K562 (cell line): ENCODE measurements at regions not wholly inside any gene's neighbourhood (a gene's known extent, or its start where the extent isn't known, plus 50 kb on each side); places are given as distances from the start of the nearest gene placed in this dataset.

Experiments
- ATAC-seq: fragments of 200-7000 bp; cut with Tn5 transposase; 3 replicates; pipeline ENCODE4 v1.9.1; 2020; ENCODE audit warnings: moderate library complexity
- BruUV-seq: library from RNA; stranded (reverse); fragments of 400-500 nt; replicated peaks from 2 replicates; lab custom pipeline; 2021; lab: Mats Ljungman, UMichigan
- CTCF ChIA-PET: fragments of 300-600 bp; formaldehyde crosslinking; extraction: SDS; loops from one replicate; lab custom pipeline; 2021; ENCODE audit warnings: low intra/inter-chr PET ratio; lab: Yijun Ruan, JAX
- POLR2A ChIA-PET: fragments of 300-600, 350-650 bp; sonication (Branson Sonifier 250); formaldehyde crosslinking; extraction: SDS; loops from one replicate; lab custom pipeline; 2021; ENCODE audit warnings: antibody characterized with exemption, inconsistent platforms; lab: Yijun Ruan, JAX
- DNase-seq, 4 experiments: peaks; one replicate each; pipeline versions ENCODE4 v3.0.0 to v3.0.0-alpha.2; 2011 to 2018; ENCODE audit warnings: low spot score in 3 of 4, mixed read lengths in 3 of 4; ENCODE audit errors: extremely low read depth in 1 of 4
- FAIRE-seq: peaks from 2 replicates; lab custom pipeline; 2011; peaks lifted over from hg19 to GRCh38; lab: Jason Lieb, UNC
- H2AFZ ChIP-seq: 2 replicates; pipeline ENCODE4 v1.6.0; 2011; ENCODE audit warnings: low read depth, low read length, control low read depth, inconsistent platforms
- H3K27ac ChIP-seq: fragments of 200-600 bp; 3 replicates; pipeline ENCODE4 v1.8.0; 2011; ENCODE audit warnings: low read depth, mild to moderate bottlenecking, control low read depth, inconsistent platforms, low read length, moderate library complexity, mixed read lengths; ENCODE audit errors: extremely low read depth
- H3K27me3 ChIP-seq, 2 experiments: fragments of 300-600 bp in 1 of 2; 2 replicates in 1 of 2; 3 replicates in 1 of 2; pipeline versions ENCODE4 v1.6.0 to v1.8.0; 2011; ENCODE audit warnings: inconsistent platforms in 2 of 2, low read length in 2 of 2, mild to moderate bottlenecking in 1 of 2, mixed read lengths in 1 of 2, moderate library complexity in 1 of 2; ENCODE audit not compliant: control insufficient read depth in 2 of 2, insufficient read depth in 2 of 2
- H3K36me3 ChIP-seq: fragments of 300-600 bp; 3 replicates; pipeline ENCODE4 v1.8.0; 2011; ENCODE audit warnings: mild to moderate bottlenecking, low read length, inconsistent platforms; ENCODE audit not compliant: control insufficient read depth, insufficient read depth
- H3K4me1 ChIP-seq, 2 experiments: fragments of 200-600 bp in 1 of 2; replicated peaks in 1 of 2; 2 replicates in 1 of 2; 3 replicates in 1 of 2; pipeline versions ENCODE4 v1.5.1 to v1.8.0; 2011; ENCODE audit warnings: inconsistent platforms in 2 of 2, low read length in 2 of 2, mild to moderate bottlenecking in 1 of 2, mixed read lengths in 1 of 2, moderate library complexity in 1 of 2; ENCODE audit not compliant: control insufficient read depth in 2 of 2, insufficient read depth in 2 of 2
- H3K4me2 ChIP-seq: 2 replicates; pipeline ENCODE4 v1.6.1; 2011; ENCODE audit warnings: low read length, control low read depth, inconsistent platforms, mixed read lengths; ENCODE audit not compliant: insufficient read depth
- H3K4me3 ChIP-seq: fragments of 200-600 bp; sonication (generic), shearing (Covaris generic); 2 replicates; pipeline ENCODE4 v1.5.1; 2016; ENCODE audit warnings: control low read depth, inconsistent platforms
- H3K79me2 ChIP-seq: fragments of 200-600 bp; 3 replicates; pipeline ENCODE4 v1.8.0; 2011; ENCODE audit warnings: low read length, inconsistent platforms; ENCODE audit not compliant: control insufficient read depth, insufficient read depth
- H3K9ac ChIP-seq, 2 experiments: 2 replicates each; pipeline versions ENCODE4 v1.6.0 to v1.6.1; 2011; ENCODE audit warnings: low read depth in 2 of 2, low read length in 2 of 2, control low read depth in 1 of 2, inconsistent platforms in 1 of 2, mild to moderate bottlenecking in 1 of 2, mixed read lengths in 1 of 2; ENCODE audit not compliant: insufficient read depth in 1 of 2
- H3K9me1 ChIP-seq: one replicate; pipeline ENCODE4 v1.6.0; 2011; ENCODE audit warnings: inconsistent platforms, mild to moderate bottlenecking, low read length, moderate library complexity; ENCODE audit not compliant: control insufficient read depth, insufficient read depth
- H3K9me3 ChIP-seq: replicated peaks from 2 replicates; pipeline ENCODE4 v1.5.1; 2011; ENCODE audit warnings: low read depth, low read length, inconsistent platforms; ENCODE audit not compliant: control insufficient read depth, insufficient read depth
- H4K20me1 ChIP-seq: replicated peaks from 2 replicates; pipeline ENCODE4 v1.6.1; 2011; ENCODE audit warnings: low read length, inconsistent platforms, mixed read lengths; ENCODE audit not compliant: control insufficient read depth, insufficient read depth
- CBX3 ChIP-seq, 2 experiments: IDR thresholded peaks; 1 replicate in 1 of 2; 2 replicates in 1 of 2; pipeline ENCODE4 v1.6.1; 2012; ENCODE audit warnings: inconsistent platforms in 2 of 2, low read length in 2 of 2, borderline replicate concordance in 1 of 2, control low read depth in 1 of 2
- CEBPG ChIP-seq, 3 experiments: fragments of 200-800 bp in 1 of 3; sonication (Bioruptor generic) in 1 of 3; sonication (generic) in 1 of 3; formaldehyde crosslinking in 1 of 3; IDR thresholded peaks in 2 of 3; conservative IDR thresholded peaks in 1 of 3; 2 replicates each; pipeline versions ENCODE4 v1.6.1 to v1.8.0; 2016 to 2022; ENCODE audit warnings: missing compliant biosample characterization in 2 of 3, missing genetic modification characterization in 2 of 3, mild to moderate bottlenecking in 1 of 3, missing genetic modification reagents in 1 of 3
- EZH2 ChIP-seq: IDR thresholded peaks from 2 replicates; pipeline ENCODE4 v1.6.1; 2012; ENCODE audit warnings: low read depth, mild to moderate bottlenecking, inconsistent platforms, low read length, borderline replicate concordance
- HOXB6 ChIP-seq: fragments of 250-450 bp; sonication (Bioruptor Pico); IDR thresholded peaks from 2 replicates; pipeline ENCODE4 v1.5.1; 2022; ENCODE audit warnings: mild to moderate bottlenecking, borderline replicate concordance
- IFI16 ChIP-seq: fragments of 250-450 bp; sonication (Bioruptor Pico); IDR thresholded peaks from 2 replicates; pipeline ENCODE4 v2.1.2; 2022; ENCODE audit warnings: mild to moderate bottlenecking, inconsistent platforms
- ILF3 ChIP-seq: fragments of 450-650 bp; IDR thresholded peaks from 2 replicates; pipeline ENCODE4 v1.6.1; 2018; ENCODE audit warnings: antibody characterized with exemption, mild to moderate bottlenecking, moderate library complexity, borderline replicate concordance
- KLF1 ChIP-seq: fragments of 450-650 bp; IDR thresholded peaks from 2 replicates; pipeline ENCODE4 v1.6.1; 2016; ENCODE audit warnings: missing genetic modification characterization, missing compliant biosample characterization
- MAZ ChIP-seq, 2 experiments: fragments of 450-650 bp in 1 of 2; sonication (generic) in 1 of 2; formaldehyde crosslinking; IDR thresholded peaks in 1 of 2; conservative IDR thresholded peaks in 1 of 2; 2 replicates each; pipeline versions ENCODE4 v1.4.0 to v1.5.0; 2020; ENCODE audit warnings: mild to moderate bottlenecking in 1 of 2, missing genetic modification reagents in 1 of 2
- NCOA6 ChIP-seq: fragments of 450-650 bp; IDR thresholded peaks from 2 replicates; pipeline ENCODE4 v1.6.1; 2017; ENCODE audit warnings: mild to moderate bottlenecking
- PCBP2 ChIP-seq: fragments of 200-400 bp; formaldehyde crosslinking; IDR thresholded peaks from 2 replicates; pipeline ENCODE4 v1.6.1; 2018; ENCODE audit warnings: low read length, low read depth, mild to moderate bottlenecking, moderate library complexity; ENCODE audit not compliant: poor library complexity, severe bottlenecking
- POLR2G ChIP-seq: fragments of 200-400 bp; formaldehyde crosslinking; IDR thresholded peaks from 2 replicates; pipeline ENCODE4 v1.6.1; 2017; ENCODE audit warnings: low read depth, mild to moderate bottlenecking, antibody characterized with exemption, low read length, moderate library complexity
- SP2 ChIP-seq: IDR thresholded peaks from 2 replicates; pipeline ENCODE4 v1.6.1; 2011; ENCODE audit warnings: mild to moderate bottlenecking, low read depth, low read length, moderate library complexity; ENCODE audit not compliant: poor library complexity, severe bottlenecking; ENCODE audit errors: extremely low read depth
- TCF7L2 ChIP-seq: fragments of 150-350 bp; IDR thresholded peaks from 2 replicates; pipeline ENCODE4 v1.6.1; 2016; ENCODE audit warnings: low read depth, mild to moderate bottlenecking, low read length, moderate library complexity
- ZNF778 ChIP-seq: fragments of 450-650 bp; formaldehyde crosslinking; IDR thresholded peaks from 2 replicates; pipeline ENCODE4 v1.4.0; 2020; ENCODE audit warnings: mild to moderate bottlenecking, moderate library complexity
- WGBS: fragments of 100-300 bp; shearing (Covaris generic); methylation state at CpG from one replicate; pipeline ENCODE4 v1.1.6; 2016; ENCODE audit warnings: low coverage, mixed read lengths; ENCODE audit not compliant: insufficient coverage; ENCODE audit errors: missing lambda C conversion rate; 5-methylcytosine and 5-hydroxymethylcytosine counted together
- in situ Hi-C: fragments of 300-500 bp; cut with MboI; formaldehyde crosslinking; loops from 4 replicates; pipeline ENCODE4 v1.15.0; 2018; ENCODE audit warnings: inconsistent platforms, mixed read lengths
- intact Hi-C: fragments of 100-400 bp; cut with micrococcal nuclease; formaldehyde crosslinking; loops from 2 replicates; pipeline ENCODE4 v1.14.2; 2022

DNA sequence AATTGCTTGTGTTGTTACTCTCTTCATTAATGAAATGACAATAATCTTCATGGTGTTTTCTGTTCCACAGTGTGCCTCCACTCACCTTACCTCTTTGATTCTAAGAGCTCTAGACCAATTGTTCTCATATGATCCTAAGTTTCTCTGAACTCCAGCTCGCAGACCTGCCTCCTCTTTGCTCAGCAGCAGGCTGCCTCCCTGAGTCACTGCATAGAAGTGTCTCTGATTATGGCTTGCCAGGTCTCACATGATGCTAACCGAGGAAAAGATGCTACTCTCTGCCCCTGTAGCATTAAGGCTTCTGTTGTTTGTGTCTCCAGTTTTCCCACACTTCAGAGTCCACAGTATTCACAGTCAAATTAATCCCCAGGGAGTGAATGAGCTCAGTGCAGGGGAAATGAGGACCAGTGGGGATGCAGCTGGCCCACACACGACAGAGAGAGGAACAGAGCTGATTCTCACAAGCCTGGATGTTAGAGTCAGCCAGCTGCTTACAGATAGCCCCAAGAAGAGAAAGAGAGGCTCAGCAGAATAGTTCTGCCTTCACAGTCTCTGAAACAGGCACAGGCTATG lies 145.9 kb upstream of the EGR2 start:
- in situ Hi-C loops = no loop called here
- intact Hi-C loops = no loop called here
- no peaks in the 10 kb centered on the region for H3K4me1 ChIP-seq
- TF ChIP-seq ZNF778 (CRISPR knock-in tag) (no peak), MAZ (CRISPR knock-in tag; conservative IDR thresholded peaks at IDR 0.05 in 1 of 2, IDR thresholded peaks at IDR 0.05 in 1 of 2) (no peak), KLF1 (tag) (no peak), SP2 (no peak), TCF7L2 (no peak), ILF3 (no peak), POLR2G (no peak), PCBP2 (no peak), EZH2 (no peak), IFI16 (CRISPR knock-in tag) (no peak), NCOA6 (no peak), HOXB6 (no peak), CBX3 (IDR thresholded peaks at IDR 0.05; ENCODE audit: borderline replicate concordance in 1 of 2, low read length in 2 of 2) (no peak), CEBPG (CRISPR knock-in tag; IDR thresholded peaks at IDR 0.05) (no peak), CEBPG (tag; conservative IDR thresholded peaks at IDR 0.05 in 1 of 2, IDR thresholded peaks at IDR 0.05 in 1 of 2) (no peak)
- TF ChIP-seq, all 486 proteins: peak for 0
- Histone ChIP-seq H3K4me2 (no peak overlapping the region), H3K9me3 (no peaks in the 10 kb centered on the region), H3K27me3 (no peaks in the 10 kb centered on the region; a peak in 1 of 5 replicates), H2AFZ (no peak overlapping the region), H3K79me2 (no peaks in the 10 kb centered on the region), H3K36me3 (no peaks in the 10 kb centered on the region), H3K9me1 (no peaks in the 10 kb centered on the region), H3K27ac (no peak overlapping the region), H3K4me3 (no peak overlapping the region), H3K9ac (no peak overlapping the region), H4K20me1 (no peaks in the 10 kb centered on the region)
- ATAC-seq = no peak
- WGBS = 0% methylated on average over 3 of the region's 3 CpGs
- BruUV-seq = no TSS peak
- ChIA-PET POLR2A (no interaction called here), CTCF (no interaction called here)
- FAIRE-seq = no peak
- no peak for DNase-seq
